ENCODE measurements at regions not wholly inside any gene's neighbourhood (a gene's known extent, or its start where the extent isn't known, plus 50 kb on each side); places are given as distances from the start of the nearest gene placed in this dataset.

DNA sequence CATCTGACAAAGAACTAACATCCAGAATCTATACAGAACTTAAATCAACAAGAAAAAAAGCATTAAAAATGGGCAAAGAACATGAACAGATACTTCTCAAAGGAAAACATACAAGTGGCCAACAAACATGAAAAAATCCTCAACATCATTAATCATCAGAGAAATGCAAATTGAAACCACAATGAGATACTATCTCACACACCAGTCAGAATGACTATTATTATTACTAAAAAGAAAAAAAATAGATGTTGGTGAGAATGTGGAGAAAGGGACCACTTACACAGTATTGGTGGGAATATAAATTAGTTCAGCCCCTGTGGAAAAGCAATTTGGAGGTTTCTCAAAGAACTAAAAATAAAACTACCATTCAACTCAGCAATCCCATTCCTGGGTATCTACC is 89.1 kb upstream of the ADO start:
- TF ChIP-seq, protein P1, sequence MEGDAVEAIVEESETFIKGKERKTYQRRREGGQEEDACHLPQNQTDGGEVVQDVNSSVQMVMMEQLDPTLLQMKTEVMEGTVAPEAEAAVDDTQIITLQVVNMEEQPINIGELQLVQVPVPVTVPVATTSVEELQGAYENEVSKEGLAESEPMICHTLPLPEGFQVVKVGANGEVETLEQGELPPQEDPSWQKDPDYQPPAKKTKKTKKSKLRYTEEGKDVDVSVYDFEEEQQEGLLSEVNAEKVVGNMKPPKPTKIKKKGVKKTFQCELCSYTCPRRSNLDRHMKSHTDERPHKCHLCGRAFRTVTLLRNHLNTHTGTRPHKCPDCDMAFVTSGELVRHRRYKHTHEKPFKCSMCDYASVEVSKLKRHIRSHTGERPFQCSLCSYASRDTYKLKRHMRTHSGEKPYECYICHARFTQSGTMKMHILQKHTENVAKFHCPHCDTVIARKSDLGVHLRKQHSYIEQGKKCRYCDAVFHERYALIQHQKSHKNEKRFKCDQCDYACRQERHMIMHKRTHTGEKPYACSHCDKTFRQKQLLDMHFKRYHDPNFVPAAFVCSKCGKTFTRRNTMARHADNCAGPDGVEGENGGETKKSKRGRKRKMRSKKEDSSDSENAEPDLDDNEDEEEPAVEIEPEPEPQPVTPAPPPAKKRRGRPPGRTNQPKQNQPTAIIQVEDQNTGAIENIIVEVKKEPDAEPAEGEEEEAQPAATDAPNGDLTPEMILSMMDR (IDR thresholded peaks at IDR 0.05 in 4 of 5, conservative IDR thresholded peaks at IDR 0.05 in 1 of 5), result no peak
- no peak for TF ChIP-seq POLR2A (IDR thresholded peaks at IDR 0.05)

Measured in gastrocnemius medialis (tissue), 4 donors.